ENCODE measurements at regions not wholly inside any gene's neighbourhood (a gene's known extent, or its start where the extent isn't known, plus 50 kb on each side); places are given as distances from the start of the nearest gene placed in this dataset.

DNA sequence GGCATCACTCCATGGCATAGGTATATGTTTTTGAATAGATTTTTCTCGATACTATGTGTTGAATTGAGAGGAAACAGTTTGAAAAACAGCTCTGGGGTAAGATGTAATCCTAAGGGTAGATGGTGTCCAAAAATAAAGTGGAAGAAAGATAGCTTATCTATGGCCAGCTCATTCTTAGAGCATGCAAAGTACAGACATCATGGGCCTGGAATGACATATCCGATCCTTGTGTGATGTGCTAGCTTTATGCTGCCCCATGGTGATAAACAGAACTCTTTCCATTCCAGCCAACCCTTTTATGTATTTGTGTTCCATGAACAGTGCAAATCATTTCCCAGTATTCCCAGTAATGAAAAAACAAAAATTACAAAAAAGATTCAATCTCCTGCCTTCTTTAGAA lies 390.2 kb upstream of the NXPH2 start:
- TF ChIP-seq CTCF (IDR thresholded peaks at IDR 0.05) (no peak), POLR2AphosphoS5 (IDR thresholded peaks at IDR 0.05) (no peak), EP300 (IDR thresholded peaks at IDR 0.05) (no peak), POLR2A (IDR thresholded peaks at IDR 0.05) (no peak)
